BJ (cell line): ENCODE measurements at regions not wholly inside any gene's neighbourhood (a gene's known extent, or its start where the extent isn't known, plus 50 kb on each side); places are given as distances from the start of the nearest gene placed in this dataset.

Experiments used
- CTCF ChIA-PET: fragments of 350-600 bp; formaldehyde crosslinking; extraction: SDS; loops from one replicate; lab custom pipeline; 2021; ENCODE audit warnings: antibody characterized with exemption, inconsistent platforms; lab: Yijun Ruan, JAX
- POLR2A ChIA-PET: fragments of 300-600 bp; sonication (Branson Sonifier 250); formaldehyde crosslinking; extraction: SDS; loops from one replicate; lab custom pipeline; 2021; ENCODE audit warnings: antibody characterized with exemption; lab: Charles Lee
- DNase-seq: peaks from one replicate; pipeline ENCODE4 v3.0.0-alpha.2; 2011; ENCODE audit warnings: low read depth
- H3K27me3 ChIP-seq: 2 replicates; pipeline ENCODE4 v1.6.0; 2011; ENCODE audit warnings: low read length; ENCODE audit not compliant: control insufficient read depth, insufficient read depth
- H3K36me3 ChIP-seq: 2 replicates; pipeline ENCODE4 v1.5.1; 2011; ENCODE audit warnings: low read length; ENCODE audit not compliant: control insufficient read depth, insufficient read depth
- H3K4me3 ChIP-seq: 2 replicates; pipeline ENCODE4 v1.5.1; 2011; ENCODE audit warnings: low read depth, mild to moderate bottlenecking, control low read depth, low read length
- TF ChIP-seq, protein P1 (sequence below): IDR thresholded peaks from 2 replicates; pipeline ENCODE4 v1.5.1; 2011; ENCODE audit warnings: low read depth, mild to moderate bottlenecking, control low read depth, inconsistent platforms, low read length, moderate library complexity; ENCODE audit not compliant: insufficient read depth

- TF ChIP-seq, protein P1, sequence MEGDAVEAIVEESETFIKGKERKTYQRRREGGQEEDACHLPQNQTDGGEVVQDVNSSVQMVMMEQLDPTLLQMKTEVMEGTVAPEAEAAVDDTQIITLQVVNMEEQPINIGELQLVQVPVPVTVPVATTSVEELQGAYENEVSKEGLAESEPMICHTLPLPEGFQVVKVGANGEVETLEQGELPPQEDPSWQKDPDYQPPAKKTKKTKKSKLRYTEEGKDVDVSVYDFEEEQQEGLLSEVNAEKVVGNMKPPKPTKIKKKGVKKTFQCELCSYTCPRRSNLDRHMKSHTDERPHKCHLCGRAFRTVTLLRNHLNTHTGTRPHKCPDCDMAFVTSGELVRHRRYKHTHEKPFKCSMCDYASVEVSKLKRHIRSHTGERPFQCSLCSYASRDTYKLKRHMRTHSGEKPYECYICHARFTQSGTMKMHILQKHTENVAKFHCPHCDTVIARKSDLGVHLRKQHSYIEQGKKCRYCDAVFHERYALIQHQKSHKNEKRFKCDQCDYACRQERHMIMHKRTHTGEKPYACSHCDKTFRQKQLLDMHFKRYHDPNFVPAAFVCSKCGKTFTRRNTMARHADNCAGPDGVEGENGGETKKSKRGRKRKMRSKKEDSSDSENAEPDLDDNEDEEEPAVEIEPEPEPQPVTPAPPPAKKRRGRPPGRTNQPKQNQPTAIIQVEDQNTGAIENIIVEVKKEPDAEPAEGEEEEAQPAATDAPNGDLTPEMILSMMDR: no peak
- ChIA-PET POLR2A (no interaction called here), CTCF (interaction anchor here (0.8 kb wide), 1 partner anchor 270 kb away, joined by 3 read pairs; no protein-coding TSS in a partner anchor)
- no peak overlapping the region for H3K4me3 ChIP-seq
- H3K36me3 ChIP-seq: no peaks in the 10 kb centered on the region
- H3K27me3 ChIP-seq: no peaks in the 10 kb centered on the region
- DNase-seq: no peak
Measured at GRCh38 chr20:17108896-17109295, 117.9 kb upstream of the PCSK2 start.

DNA sequence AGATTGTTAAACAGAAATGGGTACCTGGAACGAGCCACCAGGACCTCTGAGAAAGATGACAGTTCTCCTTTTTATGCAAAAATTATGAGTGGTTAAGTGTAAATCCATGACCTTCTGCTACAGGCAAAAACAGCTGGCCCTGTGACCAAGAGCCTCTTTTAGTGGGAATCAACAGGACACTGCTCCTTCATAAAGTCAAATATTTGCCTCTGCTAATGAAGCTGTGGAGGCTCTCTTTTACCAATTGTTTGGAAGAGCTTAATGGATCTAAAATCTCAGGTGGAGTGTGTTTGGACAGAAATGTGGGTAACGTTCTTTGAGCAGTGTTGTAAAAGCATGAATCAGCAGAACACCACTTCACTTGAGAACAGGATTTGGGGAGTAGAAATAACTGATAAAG is 117.5 kb upstream of the PCSK2 start:
- H3K36me3 ChIP-seq: no peaks in the 10 kb centered on the region
- POLR2A ChIA-PET: no interaction called here
- H3K4me3 ChIP-seq: no peak overlapping the region
- no peak for DNase-seq
- H3K27me3 ChIP-seq: no peaks in the 10 kb centered on the region
- TF ChIP-seq, protein P1: no peak
- CTCF ChIA-PET: interaction anchor here (0.8 kb wide), 1 partner anchor 271 kb away, joined by 3 read pairs; no protein-coding TSS in a partner anchor

GRCh38 chr20:17128206-17128605 is 98.6 kb upstream of the PCSK2 start:
- TF ChIP-seq, protein P1: no peak
- POLR2A ChIA-PET: no interaction called here

DNA sequence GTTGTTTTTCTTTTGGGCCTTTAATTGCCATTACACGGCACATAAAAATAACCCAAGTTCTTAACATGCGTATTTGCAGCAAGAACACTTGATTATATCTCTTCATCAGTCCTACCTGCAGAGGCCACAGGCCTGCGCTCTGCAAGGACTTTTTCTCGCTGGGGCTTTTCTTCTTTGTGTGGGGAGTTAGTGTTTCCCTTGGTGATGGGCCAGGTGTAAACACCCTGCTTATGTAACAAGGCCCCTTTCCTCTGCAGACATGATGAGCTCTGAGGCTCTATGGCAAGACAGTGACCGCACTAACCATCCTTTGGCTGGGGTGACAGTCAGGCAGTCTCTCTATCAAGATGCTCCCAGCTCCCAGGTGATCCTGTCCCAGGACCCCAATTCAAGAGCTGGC is 97.8 kb upstream of the PCSK2 start:
- ChIA-PET POLR2A (no interaction called here), CTCF (interaction anchor here (0.6 kb wide), 1 partner anchor 330 kb away, joined by 4 read pairs; no protein-coding TSS in a partner anchor)
- Histone ChIP-seq H3K36me3 (no peaks in the 10 kb centered on the region), H3K27me3 (no peaks in the 10 kb centered on the region), H3K4me3 (no peak overlapping the region)
- TF ChIP-seq, protein P1: no peak
- DNase-seq: no peak

More at GRCh38 chr20:17128206-17128605, 98.6 kb upstream of the PCSK2 start:
- CTCF ChIA-PET: no interaction called here
- no peak for DNase-seq
- Histone ChIP-seq H3K27me3 (no peaks in the 10 kb centered on the region), H3K36me3 (no peaks in the 10 kb centered on the region), H3K4me3 (no peak overlapping the region)

- ChIA-PET CTCF (interaction anchor here (0.6 kb wide), 1 partner anchor 250 kb away, joined by 3 read pairs; no protein-coding TSS in a partner anchor), POLR2A (no interaction called here)
- Histone ChIP-seq H3K27me3 (no peaks in the 10 kb centered on the region), H3K36me3 (no peaks in the 10 kb centered on the region), H3K4me3 (no peak overlapping the region)
- TF ChIP-seq, protein P1: no peak
- no peak for DNase-seq
Measured at GRCh38 chr20:17137692-17138091, 89.1 kb upstream of the PCSK2 start.
